ENCODE measurements at regions not wholly inside any gene's neighbourhood (a gene's known extent, or its start where the extent isn't known, plus 50 kb on each side); places are given as distances from the start of the nearest gene placed in this dataset.
A peak's percentile ranks its signal among the peaks of the same experiment; 100 is the strongest.

GRCh38 chr2:236400046-236400574, 135.9 kb upstream of the ASB18 start:
- DNase-seq (no peak), ATAC-seq (no peak)
- intact Hi-C loops (cut with DNase I, micrococcal nuclease) = no loop called here

DNA sequence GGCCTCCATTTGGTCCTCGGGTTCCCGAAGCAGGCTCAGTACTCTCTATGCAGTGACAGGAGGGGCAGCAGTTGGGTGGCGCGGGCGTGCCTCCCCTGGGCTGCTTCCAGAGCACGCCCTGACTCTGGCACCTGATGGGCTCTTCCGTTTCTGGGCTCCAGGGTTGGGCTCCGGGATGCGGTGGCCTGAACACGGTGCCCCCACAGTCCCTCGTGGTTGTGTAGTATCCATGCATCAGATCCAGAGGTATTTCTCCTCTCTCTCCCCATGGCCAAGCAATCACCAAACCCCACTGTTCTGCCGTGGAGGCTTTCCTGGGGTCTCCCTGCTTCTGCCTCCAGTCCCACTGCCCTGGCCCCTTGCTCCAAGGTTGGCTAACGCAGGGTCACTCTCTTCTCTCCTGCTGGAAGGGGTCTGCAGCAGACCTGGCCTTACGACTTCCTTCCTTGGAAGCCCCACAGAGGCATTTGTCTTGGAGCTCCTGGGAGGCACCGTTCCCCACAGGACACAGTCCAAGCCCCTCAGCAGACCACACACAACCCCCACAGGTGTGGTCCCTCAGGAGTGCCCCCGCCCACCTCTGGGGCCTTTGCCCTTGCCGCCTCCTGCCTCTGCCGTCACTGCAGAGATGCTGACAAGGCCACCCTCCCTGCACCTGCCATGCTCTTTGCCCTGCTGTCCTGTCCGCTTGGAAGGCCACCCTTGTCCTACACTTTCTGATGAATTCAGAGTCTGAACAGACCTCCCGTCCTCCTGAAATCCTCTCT, 136.6 kb upstream of the ASB18 start:
- DNase-seq = no peak
- intact Hi-C loops (cut with DNase I, micrococcal nuclease) = no loop called here
- ATAC-seq = no peak

DNA sequence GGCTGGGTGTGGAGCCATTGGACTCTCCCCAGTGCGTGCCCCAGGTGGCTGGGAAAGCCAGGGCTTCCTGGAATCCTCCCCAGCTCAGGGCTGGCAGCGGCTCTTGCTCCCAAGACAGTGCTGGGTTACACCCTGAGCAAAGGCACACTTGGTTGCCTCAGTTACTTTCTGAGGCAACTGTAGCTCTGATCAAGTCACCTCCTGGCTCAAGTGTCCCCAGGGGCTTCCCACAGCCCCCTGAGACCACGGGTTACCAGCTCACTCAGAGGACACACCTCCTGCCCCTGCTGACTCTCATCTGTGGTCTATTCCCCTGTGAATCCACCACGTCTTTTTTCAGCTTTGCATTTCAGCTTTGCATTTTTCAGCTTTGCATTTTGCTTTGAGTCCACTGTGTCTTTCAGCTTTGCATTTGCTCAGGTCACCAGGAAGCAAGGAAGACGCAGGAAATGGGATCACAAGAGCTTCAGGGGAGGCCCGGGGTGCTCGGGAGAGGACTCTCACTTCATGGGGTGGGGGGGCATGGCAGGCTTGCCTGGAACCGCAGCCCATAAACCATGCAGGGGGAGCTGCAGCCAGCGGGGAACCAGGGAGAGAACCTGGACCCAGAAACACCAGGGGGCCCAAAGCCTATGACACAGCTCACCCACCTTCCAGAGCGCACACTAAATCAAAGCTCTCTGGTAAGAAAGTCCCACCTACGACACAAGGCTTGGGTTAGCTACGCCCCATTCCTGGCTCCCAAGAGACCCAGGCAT, 138.0 kb upstream of the ASB18 start:
- no peak for ATAC-seq
- DNase-seq = no peak
- intact Hi-C loops (cut with DNase I, micrococcal nuclease) = no loop called here

GRCh38 chr2:236403125-236403524, 138.9 kb upstream of the ASB18 start:
- intact Hi-C loops (cut with DNase I, micrococcal nuclease) = no loop called here
- ATAC-seq = no peak
- DNase-seq = no peak

- intact Hi-C loops (cut with DNase I, micrococcal nuclease) = no loop called here
- ATAC-seq (no peak), DNase-seq (no peak)
Observed at GRCh38 chr2:236403811-236404210, 139.6 kb upstream of the ASB18 start.

DNA sequence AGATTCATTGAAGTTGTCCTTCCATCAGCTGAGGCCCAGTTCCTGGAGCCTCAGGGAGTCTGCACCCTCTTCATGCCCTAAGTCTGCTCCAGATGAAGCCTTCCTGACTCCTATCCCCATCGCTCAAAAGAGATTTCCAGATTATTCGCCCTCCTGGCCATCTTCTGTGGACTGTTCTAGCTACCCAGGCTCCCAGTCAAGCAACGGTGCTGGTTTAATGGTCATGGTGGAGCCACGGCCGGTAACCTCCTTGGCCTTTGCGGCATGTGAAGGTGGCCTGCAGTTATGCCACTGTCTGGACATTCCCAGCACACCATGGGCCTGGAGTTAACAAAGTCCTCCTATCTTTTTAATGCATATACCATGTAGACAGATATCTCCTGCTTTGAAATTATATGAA, 140.1 kb upstream of the ASB18 start:
- no peak for ATAC-seq
- intact Hi-C loops (cut with DNase I, micrococcal nuclease) = no loop called here
- no peak for DNase-seq

GRCh38 chr2:236405357-236405756, 141.2 kb upstream of the ASB18 start:
- intact Hi-C loops (cut with DNase I, micrococcal nuclease) = no loop called here
- DNase-seq = no peak
- no peak for ATAC-seq

- DNase-seq (no peak), ATAC-seq (no peak)
- intact Hi-C loops (cut with DNase I, micrococcal nuclease) = no loop called here
Observed at GRCh38 chr2:236408090-236408489, 143.9 kb upstream of the ASB18 start.

- no peak for DNase-seq
- no peak for ATAC-seq
- intact Hi-C loops (cut with DNase I, micrococcal nuclease) = no loop called here
Observed at GRCh38 chr2:236408786-236409185, 144.6 kb upstream of the ASB18 start.

GRCh38 chr2:236415684-236416444, 151.7 kb upstream of the ASB18 start:
- ATAC-seq = no peak
- intact Hi-C loops (cut with DNase I, micrococcal nuclease) = no loop called here
- no peak for DNase-seq

- intact Hi-C loops (cut with DNase I, micrococcal nuclease) = no loop called here
- DNase-seq = no peak
- ATAC-seq = no peak
Observed at GRCh38 chr2:236417150-236417549, 152.5 kb upstream of the ACKR3 start.

DNA sequence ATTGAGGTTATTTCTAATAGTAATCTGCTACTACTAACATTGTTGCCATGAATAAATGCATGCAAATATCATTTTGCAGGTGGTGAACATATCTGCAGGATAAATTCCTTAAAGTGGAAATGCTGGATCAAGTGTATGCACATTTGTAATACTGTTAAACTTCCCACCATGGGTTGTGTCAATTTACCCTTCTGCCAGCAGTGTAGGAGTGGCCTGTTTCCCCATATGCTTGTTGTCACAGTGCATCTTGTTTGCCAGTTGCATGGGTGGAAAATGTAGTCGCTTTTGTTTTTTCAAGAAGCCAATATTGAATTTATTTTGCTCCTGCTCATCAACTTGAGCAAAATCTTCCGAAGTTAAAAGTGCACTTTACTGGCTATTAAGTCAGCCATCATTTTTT, 139.0 kb upstream of the ACKR3 start:
- intact Hi-C loops (cut with DNase I, micrococcal nuclease) = no loop called here
- ATAC-seq (no peak), DNase-seq (no peak)

- no peak for ATAC-seq
- DNase-seq = no peak
- intact Hi-C loops (cut with DNase I, micrococcal nuclease) = no loop called here
Observed at GRCh38 chr2:236434593-236434992, 135.0 kb upstream of the ACKR3 start.

DNA sequence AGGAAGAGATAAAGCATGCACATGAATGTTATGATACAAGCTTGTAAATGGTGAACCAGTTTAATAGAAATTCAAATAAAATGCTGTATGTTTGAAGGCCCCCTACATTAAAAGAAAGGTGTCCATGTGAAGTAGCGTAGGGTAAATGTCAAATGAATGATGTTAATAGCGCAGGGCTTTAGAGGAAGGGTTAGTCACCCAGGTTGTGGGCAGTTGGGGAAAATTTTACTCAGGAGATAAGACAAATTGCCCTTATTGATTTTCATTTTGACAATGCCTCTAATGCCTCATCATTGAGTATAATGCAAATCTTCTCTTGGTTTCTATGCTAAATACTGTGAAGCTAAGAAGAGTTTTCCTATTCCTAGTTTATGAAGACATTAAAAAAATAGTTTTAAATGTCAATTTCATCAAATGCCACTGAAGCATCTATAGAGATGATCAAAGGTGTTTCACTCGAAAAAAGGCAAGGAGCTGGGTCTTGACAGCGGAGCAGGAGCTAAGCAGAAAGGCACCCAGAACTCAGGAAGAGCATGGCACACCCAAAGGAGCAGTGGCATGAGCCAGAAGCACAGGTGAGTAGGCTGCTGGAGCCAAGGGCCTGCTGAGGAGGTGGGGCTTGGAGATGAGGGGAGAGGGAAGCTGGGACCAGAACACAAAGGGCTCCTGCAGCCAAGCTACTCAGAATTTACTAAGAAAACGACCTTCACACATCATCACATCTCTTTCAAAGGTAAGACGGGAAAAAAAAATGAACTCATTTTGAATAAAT, 129.3 kb upstream of the ACKR3 start:
- no peak for DNase-seq
- intact Hi-C loops (cut with DNase I, micrococcal nuclease) = no loop called here
- no peak for ATAC-seq

- ATAC-seq (no peak), DNase-seq (no peak)
- intact Hi-C loops (cut with DNase I, micrococcal nuclease) = no loop called here
Observed at GRCh38 chr2:236444187-236444586, 125.4 kb upstream of the ACKR3 start.

DNA sequence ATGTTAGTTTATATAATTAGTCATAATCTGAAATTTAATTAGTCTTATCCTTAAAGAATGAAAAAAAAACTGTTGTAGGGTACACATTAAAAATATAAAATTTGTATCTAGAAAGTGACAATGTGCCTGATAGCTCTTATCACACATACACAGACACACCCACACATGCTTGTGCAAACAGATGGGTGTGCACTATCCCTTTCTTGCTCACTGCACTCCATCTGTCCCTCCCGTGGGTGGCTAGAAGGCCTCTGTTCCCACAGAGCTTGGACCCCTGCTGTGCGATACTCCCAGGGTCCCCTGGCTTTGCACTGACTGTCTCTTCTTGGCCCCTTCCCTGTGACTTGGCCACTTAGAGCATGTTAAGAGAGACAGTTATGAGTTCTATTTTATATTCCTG, 123.9 kb upstream of the ACKR3 start:
- intact Hi-C loops (cut with DNase I, micrococcal nuclease) = no loop called here
- DNase-seq (no peak), ATAC-seq (peak; percentile 58)

DNA sequence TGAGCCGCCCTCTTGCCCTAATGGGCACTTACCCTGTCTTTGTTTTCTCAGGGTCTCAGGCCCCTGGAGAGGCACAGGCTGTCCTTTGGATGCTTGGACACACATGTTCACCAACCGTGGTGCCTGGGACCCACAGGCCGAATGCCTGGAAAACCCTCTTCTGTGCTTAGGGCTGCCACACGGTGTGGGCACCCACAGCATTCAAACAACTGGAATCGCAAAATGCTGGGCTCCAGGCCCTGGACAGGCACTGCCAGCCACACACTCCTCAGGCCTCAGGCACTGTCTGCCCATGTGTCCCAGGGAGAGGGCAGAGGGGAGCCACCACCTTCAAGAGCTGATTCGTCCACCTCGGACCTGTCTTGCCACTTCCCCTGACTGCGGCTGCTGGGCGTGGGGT, 123.1 kb upstream of the ACKR3 start:
- ATAC-seq (no peak), DNase-seq (no peak)
- intact Hi-C loops (cut with DNase I, micrococcal nuclease) = no loop called here

GRCh38 chr2:236449167-236449761, 120.4 kb upstream of the ACKR3 start:
- ATAC-seq (peak; percentile 45), DNase-seq (no peak)
- intact Hi-C loops (cut with DNase I, micrococcal nuclease) = no loop called here

- intact Hi-C loops (cut with DNase I, micrococcal nuclease) = no loop called here
Observed at GRCh38 chr2:236452238-236452637, 117.4 kb upstream of the ACKR3 start.

More at GRCh38 chr2:236452238-236452637, 117.4 kb upstream of the ACKR3 start:
- ATAC-seq = no peak
- DNase-seq = no peak
